ENCODE measurements at regions not wholly inside any gene's neighbourhood (a gene's known extent, or its start where the extent isn't known, plus 50 kb on each side); places are given as distances from the start of the nearest gene placed in this dataset.

DNA sequence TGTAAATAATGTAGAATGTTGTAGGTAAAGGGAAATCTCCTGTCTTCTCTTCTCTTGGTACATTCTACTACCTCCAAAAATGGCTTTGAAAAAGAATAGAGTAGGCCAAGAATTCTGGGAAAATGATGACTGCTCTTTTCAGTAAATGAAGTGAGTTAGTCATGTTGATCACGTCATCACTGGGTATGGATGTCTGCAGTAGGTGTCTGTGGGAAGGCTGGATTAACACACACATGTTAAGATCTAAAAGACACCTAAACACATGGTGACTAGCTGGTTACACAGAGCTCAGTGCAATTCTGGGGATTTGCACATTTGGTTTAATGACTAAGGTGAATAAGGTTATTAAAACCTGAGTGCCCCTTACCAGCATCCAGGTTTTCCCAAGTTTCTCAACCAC lies 161.5 kb downstream of the CEP120 start:
- peaks cover 4% of the 10 kb centered on the region for H3K9me3 ChIP-seq (ENCODE audit: control insufficient read depth, low read depth, low read length)
- H2AK5ac ChIP-seq (ENCODE audit: insufficient read length, low read length) = no peak overlapping the region
- H3K9ac ChIP-seq (ENCODE audit: extremely low read depth, insufficient read length, low read length) = no peak overlapping the region
- no peak overlapping the region for H3K4ac ChIP-seq (ENCODE audit: low read depth, low read length)
- Mint-ChIP-seq H3K36me3 (ENCODE audit: insufficient read depth in 1 of 3, low read depth in 3 of 3) (peaks cover 11 to 17% (median 12%) of the 10 kb centered on the region in 3 experiments), H3K9me3 (peaks cover 16 to 20% of the 10 kb centered on the region in 2 experiments), H3K4me1 (peaks cover 22 to 26% of the 10 kb centered on the region in 2 experiments), H3K27me3 (ENCODE audit: low read depth) (no peaks in the 10 kb centered on the region), H3K4me3 (no peak overlapping the region), H3K27ac (no peak overlapping the region)
- no peak overlapping the region for H2BK20ac ChIP-seq (ENCODE audit: low read depth, low read length, poor library complexity, severe bottlenecking)
- H4K91ac ChIP-seq (ENCODE audit: insufficient read length, low read depth, low read length) = no peak overlapping the region
- TF ChIP-seq, protein P1, sequence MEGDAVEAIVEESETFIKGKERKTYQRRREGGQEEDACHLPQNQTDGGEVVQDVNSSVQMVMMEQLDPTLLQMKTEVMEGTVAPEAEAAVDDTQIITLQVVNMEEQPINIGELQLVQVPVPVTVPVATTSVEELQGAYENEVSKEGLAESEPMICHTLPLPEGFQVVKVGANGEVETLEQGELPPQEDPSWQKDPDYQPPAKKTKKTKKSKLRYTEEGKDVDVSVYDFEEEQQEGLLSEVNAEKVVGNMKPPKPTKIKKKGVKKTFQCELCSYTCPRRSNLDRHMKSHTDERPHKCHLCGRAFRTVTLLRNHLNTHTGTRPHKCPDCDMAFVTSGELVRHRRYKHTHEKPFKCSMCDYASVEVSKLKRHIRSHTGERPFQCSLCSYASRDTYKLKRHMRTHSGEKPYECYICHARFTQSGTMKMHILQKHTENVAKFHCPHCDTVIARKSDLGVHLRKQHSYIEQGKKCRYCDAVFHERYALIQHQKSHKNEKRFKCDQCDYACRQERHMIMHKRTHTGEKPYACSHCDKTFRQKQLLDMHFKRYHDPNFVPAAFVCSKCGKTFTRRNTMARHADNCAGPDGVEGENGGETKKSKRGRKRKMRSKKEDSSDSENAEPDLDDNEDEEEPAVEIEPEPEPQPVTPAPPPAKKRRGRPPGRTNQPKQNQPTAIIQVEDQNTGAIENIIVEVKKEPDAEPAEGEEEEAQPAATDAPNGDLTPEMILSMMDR (conservative IDR thresholded peaks at IDR 0.05) = no peak
- no peak overlapping the region for H3K23ac ChIP-seq (ENCODE audit: insufficient read length, low read depth, low read length)
- H3K18ac ChIP-seq (ENCODE audit: insufficient read length, low read depth, low read length) = no peak overlapping the region
- no peak for DNase-seq
- no peak overlapping the region for H2AFZ ChIP-seq (ENCODE audit: low read length)
- no peak overlapping the region for H4K5ac ChIP-seq (ENCODE audit: insufficient read length, low read depth, low read length)
- H3T11ph ChIP-seq (ENCODE audit: low read length) = no peak overlapping the region
- H3K79me2 ChIP-seq (ENCODE audit: insufficient read depth, low read length) = no peaks in the 10 kb centered on the region
- no peak overlapping the region for H3K56ac ChIP-seq (ENCODE audit: insufficient read length, low read depth, low read length)
- H3K27ac ChIP-seq (ENCODE audit: insufficient read length, low read depth, low read length) = no peak overlapping the region
- H4K20me1 ChIP-seq (ENCODE audit: control insufficient read depth, insufficient read depth, insufficient read length) = no peaks in the 10 kb centered on the region
- H2BK12ac ChIP-seq (ENCODE audit: insufficient read length, low read depth, low read length) = no peak overlapping the region
- no peak overlapping the region for H3K4me2 ChIP-seq (ENCODE audit: insufficient read depth, insufficient read length, low read length)
- WGBS (ENCODE audit: extremely low coverage, insufficient read length, low lambda C conversion rate) = no CpG with 5 or more reads among the region's 1 CpG
- no peak overlapping the region for H2BK120ac ChIP-seq (ENCODE audit: low read depth, low read length, poor library complexity, severe bottlenecking)
- H2BK15ac ChIP-seq (ENCODE audit: low read depth, low read length) = no peak overlapping the region
- H2BK5ac ChIP-seq (ENCODE audit: insufficient read length, low read length) = no peak overlapping the region
- no peaks in the 10 kb centered on the region for H3K23me2 ChIP-seq (ENCODE audit: insufficient read length, low read depth, low read length, poor library complexity, severe bottlenecking)
- no peak overlapping the region for H4K8ac ChIP-seq (replicated peaks; ENCODE audit: insufficient read length, low read depth, low read length)
- H3K14ac ChIP-seq (ENCODE audit: insufficient read depth, low read length) = no peak overlapping the region
- H3K4me1 ChIP-seq (ENCODE audit: insufficient read depth, low read length) = peaks cover 10% of the 10 kb centered on the region; the same call in 1 of the 2 replicates
- H3K27me3 ChIP-seq (ENCODE audit: insufficient read depth, low read length) = no peaks in the 10 kb centered on the region
- H3K79me1 ChIP-seq (ENCODE audit: insufficient read depth, low read depth, low read length, poor library complexity, severe bottlenecking) = no peaks in the 10 kb centered on the region
